Suprapubic skin (tissue), 4 donors: ENCODE measurements at regions not wholly inside any gene's neighbourhood (a gene's known extent, or its start where the extent isn't known, plus 50 kb on each side); places are given as distances from the start of the nearest gene placed in this dataset.

Experiments used
- DNase-seq, 2 donors: peaks; one replicate each; pipeline ENCODE4 v3.0.0-alpha.2; 2019; ENCODE audit warnings: low spot score in 2 of 2
- H3K27ac ChIP-seq: fragments of 200-600 bp; sonication (generic); one replicate; pipeline ENCODE4 v1.5.1; 2019
- H3K27me3 ChIP-seq: fragments of 200-600 bp; sonication (generic); one replicate; pipeline ENCODE4 v1.5.1; 2019
- H3K36me3 ChIP-seq: fragments of 200-600 bp; sonication (generic); one replicate; pipeline ENCODE4 v1.5.1; 2019
- H3K4me1 ChIP-seq: fragments of 200-600 bp; sonication (generic); one replicate; pipeline ENCODE4 v1.5.1; 2019
- H3K4me3 ChIP-seq: fragments of 200-600 bp; sonication (generic); one replicate; pipeline ENCODE4 v1.5.1; 2019; ENCODE audit warnings: mild to moderate bottlenecking
- H3K9me3 ChIP-seq: fragments of 200-600 bp; sonication (generic); one replicate; pipeline ENCODE4 v1.5.1; 2019
- EP300 ChIP-seq: sonication (generic); formaldehyde crosslinking; IDR thresholded peaks from one replicate; pipeline ENCODE4 v1.6.1; 2017; ENCODE audit warnings: antibody characterized with exemption
- POLR2A ChIP-seq, 2 donors: fragments of 450-650 bp; IDR thresholded peaks; one replicate each; pipeline ENCODE4 v1.6.1; 2017; ENCODE audit warnings: antibody characterized with exemption in 2 of 2, mild to moderate bottlenecking in 2 of 2, moderate library complexity in 2 of 2
- POLR2AphosphoS5 ChIP-seq, 3 donors: sonication (generic); formaldehyde crosslinking; IDR thresholded peaks; one replicate each; pipeline ENCODE4 v1.6.1; 2017; ENCODE audit warnings: antibody characterized with exemption in 3 of 3
- WGBS: methylation state at CpG from one replicate; pipeline ENCODE4 v1.1.5; 2018; 5-methylcytosine and 5-hydroxymethylcytosine counted together
- TF ChIP-seq, protein P1 (sequence below), 2 donors: fragments of 200-600 bp in 1 of 2; fragments of 450-650 bp in 1 of 2; sonication (generic) in 1 of 2; IDR thresholded peaks; one replicate each; pipeline ENCODE4 v1.5.1; 2016 to 2019; ENCODE audit warnings: antibody characterized with exemption in 2 of 2, mild to moderate bottlenecking in 1 of 2, moderate library complexity in 1 of 2

DNA sequence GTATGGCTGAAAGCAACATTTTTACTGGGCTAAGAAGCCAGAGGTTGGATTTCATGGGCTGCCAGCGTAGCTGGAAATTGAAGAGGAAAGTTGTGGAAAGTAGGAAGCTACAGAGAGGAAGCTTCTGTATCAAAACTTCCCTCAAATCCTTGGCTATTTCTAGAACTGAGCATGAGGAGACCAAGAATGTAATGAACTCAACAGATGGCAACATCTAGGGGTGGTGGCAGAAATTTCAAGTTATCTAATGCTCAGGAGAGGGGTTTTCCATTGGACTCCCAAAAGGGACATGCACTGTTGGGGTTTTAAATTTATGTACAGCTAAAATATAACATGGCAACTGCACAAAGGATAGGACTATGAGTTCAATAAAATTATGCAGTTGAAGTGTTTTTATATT, 151.3 kb downstream of the DHRS2 start:
- H3K9me3 ChIP-seq = no peaks in the 10 kb centered on the region
- DNase-seq = no peak
- no peak overlapping the region for H3K27ac ChIP-seq
- H3K27me3 ChIP-seq = no peaks in the 10 kb centered on the region
- no peaks in the 10 kb centered on the region for H3K36me3 ChIP-seq
- no peak overlapping the region for H3K4me3 ChIP-seq
- H3K4me1 ChIP-seq = no peaks in the 10 kb centered on the region
- TF ChIP-seq POLR2A (IDR thresholded peaks at IDR 0.05) = no peak
- TF ChIP-seq, protein P1, sequence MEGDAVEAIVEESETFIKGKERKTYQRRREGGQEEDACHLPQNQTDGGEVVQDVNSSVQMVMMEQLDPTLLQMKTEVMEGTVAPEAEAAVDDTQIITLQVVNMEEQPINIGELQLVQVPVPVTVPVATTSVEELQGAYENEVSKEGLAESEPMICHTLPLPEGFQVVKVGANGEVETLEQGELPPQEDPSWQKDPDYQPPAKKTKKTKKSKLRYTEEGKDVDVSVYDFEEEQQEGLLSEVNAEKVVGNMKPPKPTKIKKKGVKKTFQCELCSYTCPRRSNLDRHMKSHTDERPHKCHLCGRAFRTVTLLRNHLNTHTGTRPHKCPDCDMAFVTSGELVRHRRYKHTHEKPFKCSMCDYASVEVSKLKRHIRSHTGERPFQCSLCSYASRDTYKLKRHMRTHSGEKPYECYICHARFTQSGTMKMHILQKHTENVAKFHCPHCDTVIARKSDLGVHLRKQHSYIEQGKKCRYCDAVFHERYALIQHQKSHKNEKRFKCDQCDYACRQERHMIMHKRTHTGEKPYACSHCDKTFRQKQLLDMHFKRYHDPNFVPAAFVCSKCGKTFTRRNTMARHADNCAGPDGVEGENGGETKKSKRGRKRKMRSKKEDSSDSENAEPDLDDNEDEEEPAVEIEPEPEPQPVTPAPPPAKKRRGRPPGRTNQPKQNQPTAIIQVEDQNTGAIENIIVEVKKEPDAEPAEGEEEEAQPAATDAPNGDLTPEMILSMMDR (IDR thresholded peaks at IDR 0.05) = no peak
- TF ChIP-seq EP300 = no peak
- no peak for TF ChIP-seq POLR2AphosphoS5 (IDR thresholded peaks at IDR 0.05)
- 50% methylated on average over 1 of the region's 1 CpG for WGBS

DNA sequence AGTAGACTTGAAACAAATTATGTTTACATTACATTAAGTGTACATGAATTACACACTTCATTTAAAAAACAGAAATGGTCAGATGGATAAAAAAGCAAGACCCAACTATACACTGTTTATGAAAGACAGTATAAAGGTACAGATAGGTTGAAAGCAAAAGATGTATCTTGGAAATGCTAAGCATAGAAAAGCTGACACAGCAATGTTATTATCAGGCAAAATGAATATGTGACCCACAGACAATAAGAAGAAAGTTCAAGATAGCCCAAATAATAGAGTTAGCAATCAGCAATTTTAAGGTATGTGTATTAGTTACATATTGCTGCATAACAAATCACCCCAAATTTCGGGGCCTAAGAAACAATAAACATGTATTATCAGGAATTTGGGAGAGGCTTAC, 153.5 kb downstream of the DHRS2 start:
- no peaks in the 10 kb centered on the region for H3K27me3 ChIP-seq
- TF ChIP-seq, protein P1 (IDR thresholded peaks at IDR 0.05) = no peak
- TF ChIP-seq EP300 (no peak), POLR2AphosphoS5 (IDR thresholded peaks at IDR 0.05) (no peak), POLR2A (IDR thresholded peaks at IDR 0.05) (no peak)
- no peak overlapping the region for H3K27ac ChIP-seq
- 82% methylated on average over 1 of the region's 1 CpG for WGBS
- no peak for DNase-seq
- H3K9me3 ChIP-seq = no peaks in the 10 kb centered on the region
- no peaks in the 10 kb centered on the region for H3K4me1 ChIP-seq
- no peaks in the 10 kb centered on the region for H3K36me3 ChIP-seq
- H3K4me3 ChIP-seq = no peak overlapping the region

- WGBS = 68% methylated on average over 3 of the region's 3 CpGs
- no peaks in the 10 kb centered on the region for H3K4me1 ChIP-seq
- no peak overlapping the region for H3K27ac ChIP-seq
- no peaks in the 10 kb centered on the region for H3K36me3 ChIP-seq
- no peak overlapping the region for H3K4me3 ChIP-seq
- DNase-seq = no peak
- no peaks in the 10 kb centered on the region for H3K27me3 ChIP-seq
- TF ChIP-seq, protein P1 (IDR thresholded peaks at IDR 0.05) = no peak
- no peak for TF ChIP-seq EP300
- no peaks in the 10 kb centered on the region for H3K9me3 ChIP-seq
Observed at GRCh38 chr14:23793532-23793931, 157.4 kb downstream of the DHRS2 start.

DNA sequence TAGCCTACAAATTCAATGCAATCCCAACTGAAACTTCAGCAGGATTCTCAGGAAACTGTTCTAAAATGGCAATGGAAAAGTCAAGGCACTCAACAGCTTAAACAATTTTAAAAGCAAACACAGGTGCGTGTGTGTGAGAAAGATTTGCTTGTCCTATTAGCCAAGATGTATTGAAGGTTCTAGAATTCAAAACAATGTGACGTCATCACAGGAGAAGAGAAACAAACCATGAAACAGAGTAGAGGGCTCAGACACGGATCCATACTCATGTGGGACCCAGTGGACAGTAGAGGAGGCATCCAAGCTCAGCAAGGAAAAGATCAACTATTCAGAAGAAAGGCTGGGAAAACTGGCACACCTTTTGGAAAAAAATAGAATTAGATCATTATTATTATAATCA, 152.8 kb upstream of the DHRS4 start:
- no peaks in the 10 kb centered on the region for H3K4me1 ChIP-seq
- peaks cover 4% of the 10 kb centered on the region for H3K9me3 ChIP-seq
- no peak overlapping the region for H3K4me3 ChIP-seq
- no peaks in the 10 kb centered on the region for H3K36me3 ChIP-seq
- no peak for DNase-seq
- no peak overlapping the region for H3K27ac ChIP-seq
- TF ChIP-seq POLR2A (IDR thresholded peaks at IDR 0.05) (no peak), POLR2AphosphoS5 (IDR thresholded peaks at IDR 0.05) (no peak)
- TF ChIP-seq, protein P1 (IDR thresholded peaks at IDR 0.05) = no peak
- WGBS = 75% methylated on average over 3 of the region's 3 CpGs
- no peaks in the 10 kb centered on the region for H3K27me3 ChIP-seq

GRCh38 chr14:23801766-23802165, 151.8 kb upstream of the DHRS4 start:
- H3K4me3 ChIP-seq = no peak overlapping the region
- H3K9me3 ChIP-seq = peaks cover 4% of the 10 kb centered on the region
- no peaks in the 10 kb centered on the region for H3K36me3 ChIP-seq
- H3K4me1 ChIP-seq = no peaks in the 10 kb centered on the region
- H3K27ac ChIP-seq = no peak overlapping the region
- WGBS = 60% methylated on average over 2 of the region's 2 CpGs
- no peak for DNase-seq
- H3K27me3 ChIP-seq = no peaks in the 10 kb centered on the region
- no peak for TF ChIP-seq POLR2AphosphoS5 (IDR thresholded peaks at IDR 0.05)
- TF ChIP-seq, protein P1 (IDR thresholded peaks at IDR 0.05) = no peak
- TF ChIP-seq POLR2A (IDR thresholded peaks at IDR 0.05) = no peak
- TF ChIP-seq EP300 = no peak
